ENCODE measurements at regions not wholly inside any gene's neighbourhood (a gene's known extent, or its start where the extent isn't known, plus 50 kb on each side); places are given as distances from the start of the nearest gene placed in this dataset.

DNA sequence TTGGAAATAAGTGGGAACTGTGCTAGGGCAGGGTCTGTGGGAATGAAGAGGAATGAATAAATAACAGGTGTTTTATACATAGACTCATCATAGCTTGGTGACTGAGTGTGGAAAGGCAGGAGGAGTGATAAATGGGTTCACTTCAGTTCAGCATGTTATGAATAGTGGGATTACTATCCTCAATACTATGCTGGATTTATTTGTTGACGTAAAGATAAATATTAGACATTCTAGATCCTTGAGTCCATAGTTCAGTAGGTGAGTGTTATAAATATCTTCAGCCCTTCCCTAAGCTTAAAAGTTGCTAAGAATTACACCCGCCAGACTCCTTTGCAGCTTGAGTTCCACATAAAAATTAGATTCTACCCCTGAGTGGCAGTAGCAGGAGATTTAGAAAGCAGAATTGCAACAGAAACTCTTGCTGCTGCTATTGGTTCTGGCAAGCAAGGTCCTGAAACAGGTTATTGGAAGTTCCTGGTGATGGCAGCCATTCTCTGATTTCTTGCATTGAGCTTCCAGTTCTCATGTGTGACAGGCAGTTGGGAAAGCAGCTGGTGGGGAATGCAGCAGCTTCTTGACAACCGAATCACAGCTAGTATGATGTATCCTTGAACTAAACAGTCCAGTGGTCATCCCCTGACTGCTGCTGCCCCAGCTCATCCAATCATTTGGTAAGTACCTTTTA lies 1558.9 kb downstream of the FAM181B start:
- Histone ChIP-seq H3K4me3 (no peak overlapping the region), H3K27ac (no peak overlapping the region), H3K36me3 (no peaks in the 10 kb centered on the region), H3K27me3 (no peaks in the 10 kb centered on the region), H3K9me3 (no peaks in the 10 kb centered on the region), H3K4me1 (no peaks in the 10 kb centered on the region)
- no peak for TF ChIP-seq POLR2A (IDR thresholded peaks at IDR 0.05)
- TF ChIP-seq, protein P1, sequence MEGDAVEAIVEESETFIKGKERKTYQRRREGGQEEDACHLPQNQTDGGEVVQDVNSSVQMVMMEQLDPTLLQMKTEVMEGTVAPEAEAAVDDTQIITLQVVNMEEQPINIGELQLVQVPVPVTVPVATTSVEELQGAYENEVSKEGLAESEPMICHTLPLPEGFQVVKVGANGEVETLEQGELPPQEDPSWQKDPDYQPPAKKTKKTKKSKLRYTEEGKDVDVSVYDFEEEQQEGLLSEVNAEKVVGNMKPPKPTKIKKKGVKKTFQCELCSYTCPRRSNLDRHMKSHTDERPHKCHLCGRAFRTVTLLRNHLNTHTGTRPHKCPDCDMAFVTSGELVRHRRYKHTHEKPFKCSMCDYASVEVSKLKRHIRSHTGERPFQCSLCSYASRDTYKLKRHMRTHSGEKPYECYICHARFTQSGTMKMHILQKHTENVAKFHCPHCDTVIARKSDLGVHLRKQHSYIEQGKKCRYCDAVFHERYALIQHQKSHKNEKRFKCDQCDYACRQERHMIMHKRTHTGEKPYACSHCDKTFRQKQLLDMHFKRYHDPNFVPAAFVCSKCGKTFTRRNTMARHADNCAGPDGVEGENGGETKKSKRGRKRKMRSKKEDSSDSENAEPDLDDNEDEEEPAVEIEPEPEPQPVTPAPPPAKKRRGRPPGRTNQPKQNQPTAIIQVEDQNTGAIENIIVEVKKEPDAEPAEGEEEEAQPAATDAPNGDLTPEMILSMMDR (IDR thresholded peaks at IDR 0.05), result no peak
- DNase-seq, result no peak

DNA sequence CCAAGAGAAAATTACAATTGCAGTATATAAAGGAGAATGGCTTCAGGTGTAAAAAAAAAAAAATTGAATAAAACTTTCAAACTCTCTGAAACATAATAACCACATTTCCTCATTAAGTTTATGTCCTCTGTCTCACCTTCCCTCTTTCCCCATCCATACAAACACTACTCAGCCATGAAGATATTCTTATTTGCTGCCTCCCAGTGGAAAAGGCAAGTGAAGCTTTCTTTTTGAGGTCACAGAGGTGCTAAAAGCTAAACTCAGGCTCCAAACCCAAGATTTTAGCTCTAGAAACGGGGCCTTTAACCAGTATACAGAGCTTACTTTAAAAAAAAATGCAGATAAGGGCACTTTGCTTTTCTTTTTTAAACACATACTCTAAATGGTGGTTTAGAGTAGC lies 1568.5 kb downstream of the FAM181B start:
- Histone ChIP-seq H3K27ac (no peak overlapping the region), H3K4me1 (no peaks in the 10 kb centered on the region), H3K4me3 (no peak overlapping the region), H3K36me3 (no peaks in the 10 kb centered on the region), H3K27me3 (no peaks in the 10 kb centered on the region), H3K9me3 (no peaks in the 10 kb centered on the region)
- TF ChIP-seq, protein P1 (IDR thresholded peaks at IDR 0.05), result peak in 1 of 6 experiments; percentile 32
- no peak for TF ChIP-seq POLR2A (IDR thresholded peaks at IDR 0.05)
- no peak for DNase-seq

DNA sequence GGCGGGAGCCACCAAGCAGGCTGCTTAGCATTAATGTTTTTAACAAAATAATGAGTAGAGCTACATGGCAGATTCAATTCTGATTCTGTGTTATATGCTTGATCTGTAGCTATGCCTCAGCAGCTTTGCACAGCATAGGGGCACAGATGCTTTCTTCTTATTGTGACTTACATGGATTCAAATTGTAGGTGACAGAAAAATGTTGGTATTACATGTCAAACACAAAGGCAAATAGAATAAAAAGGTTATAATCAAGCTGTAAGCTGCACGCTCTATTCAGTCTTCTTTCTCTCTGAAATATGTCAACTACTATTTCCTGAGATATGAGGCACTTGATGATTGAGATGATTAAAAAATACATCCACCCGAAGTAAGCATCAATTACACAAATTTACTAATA lies 1573.8 kb downstream of the FAM181B start:
- H3K4me1 ChIP-seq, result no peaks in the 10 kb centered on the region
- TF ChIP-seq POLR2A (IDR thresholded peaks at IDR 0.05), result no peak
- TF ChIP-seq, protein P1 (IDR thresholded peaks at IDR 0.05), result no peak
- no peak for DNase-seq

DNA sequence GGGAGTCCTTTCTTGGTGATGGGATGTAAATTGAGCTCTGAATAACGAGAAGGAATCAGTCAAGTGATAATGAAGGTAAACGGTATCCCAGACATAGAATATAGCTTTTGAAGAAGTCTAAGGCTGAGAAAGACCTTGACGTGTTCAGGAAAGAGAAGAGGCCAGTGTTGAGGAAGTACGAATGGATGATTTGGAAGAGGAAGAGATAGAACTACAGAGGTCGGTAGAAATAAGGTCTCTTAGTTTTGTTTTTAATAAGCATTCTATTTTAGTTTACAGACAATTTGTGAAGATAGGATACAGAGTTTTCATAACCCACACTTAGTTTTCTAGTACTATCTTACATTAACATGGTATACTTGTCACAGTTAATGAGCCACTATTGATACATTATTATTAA lies 1598.1 kb downstream of the FAM181B start:
- H3K9me3 ChIP-seq, result no peaks in the 10 kb centered on the region
- H3K4me1 ChIP-seq, result no peaks in the 10 kb centered on the region
- no peaks in the 10 kb centered on the region for H3K36me3 ChIP-seq
- no peak overlapping the region for H3K4me3 ChIP-seq
- no peak for DNase-seq
- TF ChIP-seq, protein P1 (IDR thresholded peaks at IDR 0.05), result no peak
- no peak for TF ChIP-seq POLR2A (IDR thresholded peaks at IDR 0.05)
- H3K27me3 ChIP-seq, result no peaks in the 10 kb centered on the region
- H3K27ac ChIP-seq, result no peak overlapping the region

More for the DNA sequence above, 1573.8 kb downstream of the FAM181B start:
- Histone ChIP-seq H3K4me3 (no peak overlapping the region), H3K27me3 (no peaks in the 10 kb centered on the region), H3K36me3 (no peaks in the 10 kb centered on the region), H3K27ac (no peak overlapping the region), H3K9me3 (no peaks in the 10 kb centered on the region)

DNA sequence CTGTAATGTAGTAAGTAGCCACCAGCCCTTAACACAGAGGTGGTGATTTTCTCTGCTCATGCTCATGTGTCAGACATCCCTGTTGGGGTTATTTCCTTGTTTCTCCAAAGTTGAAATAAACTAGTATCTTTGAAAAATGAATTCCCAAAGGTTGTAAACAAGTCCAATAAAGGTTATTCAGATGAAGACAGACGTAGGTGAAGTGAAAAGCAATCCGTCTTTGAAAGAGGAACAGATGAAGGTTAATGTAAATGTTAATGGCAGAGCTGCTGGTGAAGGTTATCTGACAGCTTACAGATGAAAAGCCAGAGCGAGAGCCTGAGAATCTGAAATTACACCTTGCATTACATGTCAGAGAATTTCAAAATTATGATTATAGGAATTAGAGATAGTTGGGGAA lies 1604.0 kb downstream of the FAM181B start:
- H3K9me3 ChIP-seq, result no peaks in the 10 kb centered on the region
- H3K4me1 ChIP-seq, result no peaks in the 10 kb centered on the region
- H3K27ac ChIP-seq, result no peak overlapping the region
- no peak overlapping the region for H3K4me3 ChIP-seq
- H3K36me3 ChIP-seq, result no peaks in the 10 kb centered on the region
- no peak for TF ChIP-seq POLR2A (IDR thresholded peaks at IDR 0.05)
- TF ChIP-seq, protein P1 (IDR thresholded peaks at IDR 0.05), result no peak
- no peaks in the 10 kb centered on the region for H3K27me3 ChIP-seq
- DNase-seq, result no peak

DNA sequence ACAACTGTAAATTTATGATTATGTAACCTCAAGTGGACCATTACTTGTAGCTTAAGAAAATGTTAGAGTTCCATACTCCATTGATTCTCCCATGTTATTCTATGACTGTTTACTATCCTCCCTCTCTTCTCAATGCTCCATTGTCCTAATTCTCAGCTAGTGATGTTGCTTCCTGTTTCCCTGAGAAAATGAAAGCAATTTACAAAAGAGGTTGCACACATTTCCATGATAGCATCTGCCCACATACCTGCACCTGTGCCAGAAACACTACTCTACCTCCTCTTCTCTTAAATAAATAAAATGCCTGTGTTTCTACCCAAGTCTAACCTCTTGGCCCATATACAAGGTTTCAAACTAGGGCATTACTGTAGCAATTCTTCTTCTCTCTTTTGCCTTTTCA lies 1620.9 kb downstream of the FAM181B start:
- no peaks in the 10 kb centered on the region for H3K9me3 ChIP-seq
- DNase-seq, result no peak
- H3K36me3 ChIP-seq, result no peaks in the 10 kb centered on the region
- H3K4me3 ChIP-seq, result no peak overlapping the region
- H3K4me1 ChIP-seq, result no peaks in the 10 kb centered on the region
- H3K27ac ChIP-seq, result no peak overlapping the region
- TF ChIP-seq, protein P1 (IDR thresholded peaks at IDR 0.05), result no peak
- TF ChIP-seq POLR2A (IDR thresholded peaks at IDR 0.05), result no peak
- no peaks in the 10 kb centered on the region for H3K27me3 ChIP-seq

Data from Peyer's patch (tissue), 4 donors.